ENCODE measurements at regions not wholly inside any gene's neighbourhood (a gene's known extent, or its start where the extent isn't known, plus 50 kb on each side); places are given as distances from the start of the nearest gene placed in this dataset.

- Histone ChIP-seq H2BK15ac (ENCODE audit: low read depth, poor library complexity, severe bottlenecking) (no peak overlapping the region), H3K36me3 (ENCODE audit: control insufficient read depth in 1 of 2, insufficient read depth in 2 of 2, low read depth in 1 of 2, low read length in 2 of 2) (no peaks in the 10 kb centered on the region), H3K9ac (ENCODE audit: low read length) (no peak overlapping the region), H2AFZ (ENCODE audit: low read depth, low read length) (no peak overlapping the region), H2BK12ac (ENCODE audit: low read length in 2 of 2) (no peak overlapping the region), H3K14ac (ENCODE audit: low read length in 2 of 2) (no peak overlapping the region), H3K4me2 (ENCODE audit: low read length, poor library complexity, severe bottlenecking) (no peak overlapping the region), H3K4me1 (ENCODE audit: control insufficient read depth, insufficient read depth, low read depth, low read length) (peaks cover 2% of the 10 kb centered on the region), H3K4me3 (ENCODE audit: insufficient read depth in 1 of 2, low read depth in 1 of 2, low read length in 2 of 2) (no peak overlapping the region), H3K18ac (ENCODE audit: low read depth in 1 of 2, low read length in 2 of 2) (no peak overlapping the region), H2AK5ac (ENCODE audit: low read length, severe bottlenecking) (no peak overlapping the region), H3K27me3 (ENCODE audit: control insufficient read depth in 1 of 2, insufficient read depth in 1 of 2, low read length in 2 of 2) (no peaks in the 10 kb centered on the region), H2BK120ac (ENCODE audit: low read depth, low read length) (no peak overlapping the region), H3K79me1 (replicated peaks; ENCODE audit: low read length, poor library complexity, severe bottlenecking) (no peaks in the 10 kb centered on the region), H4K91ac (ENCODE audit: low read length) (no peak overlapping the region), H3K4ac (ENCODE audit: low read depth in 1 of 2, low read length in 2 of 2) (no peak overlapping the region), H3K23ac (ENCODE audit: low read length in 2 of 2) (no peak overlapping the region), H4K8ac (ENCODE audit: low read length) (no peak overlapping the region), H3K9me3 (ENCODE audit: control insufficient read depth, low read length) (no peaks in the 10 kb centered on the region), H3K27ac (ENCODE audit: low read length, poor library complexity, severe bottlenecking) (no peak overlapping the region), H2BK5ac (ENCODE audit: low read depth, low read length, poor library complexity, severe bottlenecking) (no peak overlapping the region)
- DNase-seq = no peak
These were observed 154.2 kb upstream of the ZEB2 start for GRCh38 chr2:144674071-144674470.

- H2BK5ac ChIP-seq (ENCODE audit: low read depth, low read length, poor library complexity, severe bottlenecking) = no peak overlapping the region
- H3K4me1 ChIP-seq (ENCODE audit: control insufficient read depth, insufficient read depth, low read depth, low read length) = peaks cover 2% of the 10 kb centered on the region
- H3K18ac ChIP-seq (ENCODE audit: low read depth in 1 of 2, low read length in 2 of 2) = no peak overlapping the region
- H3K14ac ChIP-seq (ENCODE audit: low read length in 2 of 2) = no peak overlapping the region
- H3K27ac ChIP-seq (ENCODE audit: low read length, poor library complexity, severe bottlenecking) = no peak overlapping the region
- no peak overlapping the region for H2AFZ ChIP-seq (ENCODE audit: low read depth, low read length)
- no peak overlapping the region for H2AK5ac ChIP-seq (ENCODE audit: low read length, severe bottlenecking)
- H3K36me3 ChIP-seq (ENCODE audit: control insufficient read depth in 1 of 2, insufficient read depth in 2 of 2, low read depth in 1 of 2, low read length in 2 of 2) = no peaks in the 10 kb centered on the region
- no peaks in the 10 kb centered on the region for H3K9me3 ChIP-seq (ENCODE audit: control insufficient read depth, low read length)
- H3K4me2 ChIP-seq (ENCODE audit: low read length, poor library complexity, severe bottlenecking) = no peak overlapping the region
- no peak overlapping the region for H2BK120ac ChIP-seq (ENCODE audit: low read depth, low read length)
- WGBS = 86% methylated on average over 3 of the region's 3 CpGs
- H3K4me3 ChIP-seq (ENCODE audit: insufficient read depth in 1 of 2, low read depth in 1 of 2, low read length in 2 of 2) = no peak overlapping the region
- H4K8ac ChIP-seq (ENCODE audit: low read length) = no peak overlapping the region
- no peak overlapping the region for H2BK15ac ChIP-seq (ENCODE audit: low read depth, poor library complexity, severe bottlenecking)
- no peaks in the 10 kb centered on the region for H3K27me3 ChIP-seq (ENCODE audit: control insufficient read depth in 1 of 2, insufficient read depth in 1 of 2, low read length in 2 of 2)
- H3K23ac ChIP-seq (ENCODE audit: low read length in 2 of 2) = no peak overlapping the region
- no peak overlapping the region for H4K91ac ChIP-seq (ENCODE audit: low read length)
- H2BK12ac ChIP-seq (ENCODE audit: low read length in 2 of 2) = no peak overlapping the region
- no peak overlapping the region for H3K9ac ChIP-seq (ENCODE audit: low read length)
- H3K79me1 ChIP-seq (replicated peaks; ENCODE audit: low read length, poor library complexity, severe bottlenecking) = no peaks in the 10 kb centered on the region
- no peak for DNase-seq
- H3K4ac ChIP-seq (ENCODE audit: low read depth in 1 of 2, low read length in 2 of 2) = no peak overlapping the region
These were observed 153.5 kb upstream of the ZEB2 start for GRCh38 chr2:144673456-144673855.

GRCh38 chr2:144671695-144672455 is 152.0 kb upstream of the ZEB2 start:
- Histone ChIP-seq H2BK15ac (ENCODE audit: low read depth, poor library complexity, severe bottlenecking) (no peak overlapping the region), H3K4ac (ENCODE audit: low read depth in 1 of 2, low read length in 2 of 2) (no peak overlapping the region), H2BK12ac (ENCODE audit: low read length in 2 of 2) (no peak overlapping the region), H3K36me3 (ENCODE audit: control insufficient read depth in 1 of 2, insufficient read depth in 2 of 2, low read depth in 1 of 2, low read length in 2 of 2) (no peaks in the 10 kb centered on the region), H4K8ac (ENCODE audit: low read length) (no peak overlapping the region), H4K91ac (ENCODE audit: low read length) (no peak overlapping the region), H2BK5ac (ENCODE audit: low read depth, low read length, poor library complexity, severe bottlenecking) (no peak overlapping the region), H2BK120ac (ENCODE audit: low read depth, low read length) (no peak overlapping the region), H3K79me1 (replicated peaks; ENCODE audit: low read length, poor library complexity, severe bottlenecking) (no peaks in the 10 kb centered on the region), H3K4me2 (ENCODE audit: low read length, poor library complexity, severe bottlenecking) (no peak overlapping the region), H3K27ac (ENCODE audit: low read length, poor library complexity, severe bottlenecking) (no peak overlapping the region), H3K14ac (ENCODE audit: low read length in 2 of 2) (no peak overlapping the region), H3K23ac (ENCODE audit: low read length in 2 of 2) (no peak overlapping the region), H3K4me3 (ENCODE audit: insufficient read depth in 1 of 2, low read depth in 1 of 2, low read length in 2 of 2) (no peak overlapping the region), H3K9me3 (ENCODE audit: control insufficient read depth, low read length) (no peaks in the 10 kb centered on the region), H3K27me3 (ENCODE audit: control insufficient read depth in 1 of 2, insufficient read depth in 1 of 2, low read length in 2 of 2) (no peaks in the 10 kb centered on the region), H2AFZ (ENCODE audit: low read depth, low read length) (no peak overlapping the region), H3K4me1 (ENCODE audit: control insufficient read depth, insufficient read depth, low read depth, low read length) (peaks cover 2% of the 10 kb centered on the region), H2AK5ac (ENCODE audit: low read length, severe bottlenecking) (no peak overlapping the region), H3K9ac (ENCODE audit: low read length) (no peak overlapping the region), H3K18ac (ENCODE audit: low read depth in 1 of 2, low read length in 2 of 2) (no peak overlapping the region)
- 97% methylated on average over 4 of the region's 4 CpGs for WGBS
- DNase-seq = no peak

- Histone ChIP-seq H4K8ac (ENCODE audit: low read length) (no peak overlapping the region), H2BK120ac (ENCODE audit: low read depth, low read length) (no peak overlapping the region), H3K27me3 (ENCODE audit: control insufficient read depth in 1 of 2, insufficient read depth in 1 of 2, low read length in 2 of 2) (no peaks in the 10 kb centered on the region), H2BK15ac (ENCODE audit: low read depth, poor library complexity, severe bottlenecking) (no peak overlapping the region), H3K27ac (ENCODE audit: low read length, poor library complexity, severe bottlenecking) (no peak overlapping the region), H3K79me1 (replicated peaks; ENCODE audit: low read length, poor library complexity, severe bottlenecking) (no peaks in the 10 kb centered on the region), H3K4me2 (ENCODE audit: low read length, poor library complexity, severe bottlenecking) (no peak overlapping the region), H2BK12ac (ENCODE audit: low read length in 2 of 2) (no peak overlapping the region), H4K91ac (ENCODE audit: low read length) (no peak overlapping the region), H3K4me3 (ENCODE audit: insufficient read depth in 1 of 2, low read depth in 1 of 2, low read length in 2 of 2) (no peak overlapping the region), H2AFZ (ENCODE audit: low read depth, low read length) (no peak overlapping the region), H2AK5ac (ENCODE audit: low read length, severe bottlenecking) (no peak overlapping the region), H3K23ac (ENCODE audit: low read length in 2 of 2) (no peak overlapping the region), H3K9ac (ENCODE audit: low read length) (no peak overlapping the region), H3K4me1 (ENCODE audit: control insufficient read depth, insufficient read depth, low read depth, low read length) (peaks cover 2% of the 10 kb centered on the region), H3K36me3 (ENCODE audit: control insufficient read depth in 1 of 2, insufficient read depth in 2 of 2, low read depth in 1 of 2, low read length in 2 of 2) (no peaks in the 10 kb centered on the region), H3K9me3 (ENCODE audit: control insufficient read depth, low read length) (no peaks in the 10 kb centered on the region), H3K18ac (ENCODE audit: low read depth in 1 of 2, low read length in 2 of 2) (no peak overlapping the region), H3K14ac (ENCODE audit: low read length in 2 of 2) (no peak overlapping the region), H3K4ac (ENCODE audit: low read depth in 1 of 2, low read length in 2 of 2) (no peak overlapping the region), H2BK5ac (ENCODE audit: low read depth, low read length, poor library complexity, severe bottlenecking) (no peak overlapping the region)
- DNase-seq = no peak
- WGBS = no CpG with 5 or more reads among the region's 1 CpG
These were observed 150.8 kb upstream of the ZEB2 start for GRCh38 chr2:144670738-144671137.
